K562 (cell line): ENCODE measurements at regions not wholly inside any gene's neighbourhood (a gene's known extent, or its start where the extent isn't known, plus 50 kb on each side); places are given as distances from the start of the nearest gene placed in this dataset.

Experiments
- GATAD2B ChIP-seq: fragments of 450-650 bp; IDR thresholded peaks from 2 replicates; pipeline ENCODE4 v1.6.1; 2017; ENCODE audit warnings: mild to moderate bottlenecking, borderline replicate concordance
- SRSF7 ChIP-seq: fragments of 200-400 bp; formaldehyde crosslinking; optimal IDR thresholded peaks from 2 replicates; pipeline ENCODE3; 2017; ENCODE audit warnings: mild to moderate bottlenecking, low read depth, low read length
- TBL1XR1 ChIP-seq, 2 experiments: IDR thresholded peaks; 2 replicates each; pipeline ENCODE4 v1.6.1; 2012; ENCODE audit warnings: improper control_type of control experiment in 2 of 2, low read length in 2 of 2, mild to moderate bottlenecking in 1 of 2
- TBP ChIP-seq: optimal IDR thresholded peaks from 2 replicates; pipeline ENCODE3; 2011; ENCODE audit warnings: low read depth, low read length, improper control_type of control experiment
- TGIF2 ChIP-seq: sonication (generic); formaldehyde crosslinking; IDR thresholded peaks from 2 replicates; pipeline ENCODE4 v1.8.1; 2022; ENCODE audit warnings: mild to moderate bottlenecking, missing genetic modification reagents, moderate library complexity
- TF ChIP-seq, protein P1 (sequence below): fragments of 450-650 bp; IDR thresholded peaks from 2 replicates; pipeline ENCODE4 v1.6.1; 2014; ENCODE audit warnings: low read depth, mild to moderate bottlenecking, moderate library complexity, borderline replicate concordance
- TF ChIP-seq, protein P2 (sequence below): sonication (generic); formaldehyde crosslinking; IDR thresholded peaks from 2 replicates; pipeline ENCODE4 v1.8.0; 2022; ENCODE audit warnings: mild to moderate bottlenecking, missing genetic modification reagents, borderline replicate concordance

DNA sequence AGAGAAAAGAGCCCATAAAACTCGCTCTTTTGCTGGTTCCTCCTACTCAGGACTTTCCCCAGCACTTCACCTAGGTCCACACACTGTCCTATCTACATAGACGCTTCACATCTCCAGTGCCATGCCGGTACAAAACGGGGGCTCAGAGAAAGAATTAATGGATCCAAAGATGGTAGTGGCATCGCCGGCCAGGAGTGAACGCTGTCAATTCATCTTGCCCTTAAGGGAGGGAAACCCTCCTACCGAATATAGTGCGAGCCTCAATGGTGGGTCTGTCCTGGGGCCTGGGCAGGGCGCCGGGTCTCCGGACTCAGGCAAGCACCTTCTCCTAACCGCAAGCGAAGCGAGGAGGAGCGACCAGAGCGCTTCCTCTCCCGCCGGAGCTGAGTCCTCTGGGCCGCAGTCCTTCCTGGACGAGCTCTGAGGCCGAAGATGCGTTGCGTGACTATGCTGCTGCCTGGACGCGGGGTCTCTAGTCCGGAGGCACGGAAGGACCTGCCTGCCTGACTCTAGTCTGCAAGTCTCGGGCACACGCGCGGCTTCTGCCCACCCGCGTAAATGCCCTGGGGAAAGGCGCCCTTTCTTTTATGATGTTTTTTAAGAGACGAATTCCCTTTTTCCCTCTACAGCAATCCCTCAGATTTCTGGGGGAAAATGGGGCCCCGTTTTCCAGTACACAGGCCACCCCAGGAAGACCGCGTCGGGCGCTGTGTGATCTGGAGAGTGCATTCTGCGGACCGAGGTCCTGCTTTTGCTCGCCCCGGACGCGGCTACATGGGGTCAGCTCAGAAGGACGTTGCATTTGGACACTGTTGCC is 100.1 kb upstream of the PRDM1 start (continued):
- TF ChIP-seq, protein P1, sequence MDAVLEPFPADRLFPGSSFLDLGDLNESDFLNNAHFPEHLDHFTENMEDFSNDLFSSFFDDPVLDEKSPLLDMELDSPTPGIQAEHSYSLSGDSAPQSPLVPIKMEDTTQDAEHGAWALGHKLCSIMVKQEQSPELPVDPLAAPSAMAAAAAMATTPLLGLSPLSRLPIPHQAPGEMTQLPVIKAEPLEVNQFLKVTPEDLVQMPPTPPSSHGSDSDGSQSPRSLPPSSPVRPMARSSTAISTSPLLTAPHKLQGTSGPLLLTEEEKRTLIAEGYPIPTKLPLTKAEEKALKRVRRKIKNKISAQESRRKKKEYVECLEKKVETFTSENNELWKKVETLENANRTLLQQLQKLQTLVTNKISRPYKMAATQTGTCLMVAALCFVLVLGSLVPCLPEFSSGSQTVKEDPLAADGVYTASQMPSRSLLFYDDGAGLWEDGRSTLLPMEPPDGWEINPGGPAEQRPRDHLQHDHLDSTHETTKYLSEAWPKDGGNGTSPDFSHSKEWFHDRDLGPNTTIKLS = no peak
- no peak for TF ChIP-seq SRSF7
- TF ChIP-seq TGIF2 (CRISPR knock-in tag) = no peak
- no peak for TF ChIP-seq TBL1XR1 (IDR thresholded peaks at IDR 0.05; ENCODE audit: low read length in 2 of 2)
- no peak for TF ChIP-seq TBP
- TF ChIP-seq, protein P2, sequence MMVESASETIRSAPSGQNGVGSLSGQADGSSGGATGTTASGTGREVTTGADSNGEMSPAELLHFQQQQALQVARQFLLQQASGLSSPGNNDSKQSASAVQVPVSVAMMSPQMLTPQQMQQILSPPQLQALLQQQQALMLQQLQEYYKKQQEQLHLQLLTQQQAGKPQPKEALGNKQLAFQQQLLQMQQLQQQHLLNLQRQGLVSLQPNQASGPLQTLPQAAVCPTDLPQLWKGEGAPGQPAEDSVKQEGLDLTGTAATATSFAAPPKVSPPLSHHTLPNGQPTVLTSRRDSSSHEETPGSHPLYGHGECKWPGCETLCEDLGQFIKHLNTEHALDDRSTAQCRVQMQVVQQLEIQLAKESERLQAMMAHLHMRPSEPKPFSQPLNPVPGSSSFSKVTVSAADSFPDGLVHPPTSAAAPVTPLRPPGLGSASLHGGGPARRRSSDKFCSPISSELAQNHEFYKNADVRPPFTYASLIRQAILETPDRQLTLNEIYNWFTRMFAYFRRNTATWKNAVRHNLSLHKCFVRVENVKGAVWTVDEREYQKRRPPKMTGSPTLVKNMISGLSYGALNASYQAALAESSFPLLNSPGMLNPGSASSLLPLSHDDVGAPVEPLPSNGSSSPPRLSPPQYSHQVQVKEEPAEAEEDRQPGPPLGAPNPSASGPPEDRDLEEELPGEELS = no peak
- TF ChIP-seq GATAD2B = no peak
